Renal pelvis (tissue), 1 donor: ENCODE measurements at regions not wholly inside any gene's neighbourhood (a gene's known extent, or its start where the extent isn't known, plus 50 kb on each side); places are given as distances from the start of the nearest gene placed in this dataset.
"Not testable (repeated sequence)": the region's sequence is repeated elsewhere in the genome, so short reads cannot be mapped to it uniquely, and the experiment has no call there.

Experiments used
- DNase-seq: peaks from one replicate; pipeline ENCODE4 v3.0.0-alpha.2; 2013

- peak; percentile 46 for DNase-seq
Measured at GRCh38 chr3:28575746-28576613, 227.4 kb upstream of the AZI2 start.

GRCh38 chr3:28576614-28577200, 228.1 kb upstream of the AZI2 start:
- DNase-seq, result no peak

GRCh38 chr3:28577941-28578500, 229.4 kb upstream of the AZI2 start:
- no peak for DNase-seq

GRCh38 chr3:28586325-28586724, 237.7 kb upstream of the AZI2 start:
- DNase-seq, result no peak

GRCh38 chr3:28587723-28588122, 239.1 kb upstream of the AZI2 start:
- no peak for DNase-seq

GRCh38 chr3:28590216-28590615, 241.6 kb upstream of the AZI2 start:
- DNase-seq, result no peak

- no peak for DNase-seq
Measured at GRCh38 chr3:28590860-28591259, 242.2 kb upstream of the AZI2 start.

- DNase-seq, result no peak
Measured at GRCh38 chr3:28595372-28595771, 246.7 kb upstream of the AZI2 start.

GRCh38 chr3:28597452-28597851, 248.8 kb upstream of the AZI2 start:
- no peak for DNase-seq

- no peak for DNase-seq
Measured at GRCh38 chr3:28598165-28598564, 249.5 kb upstream of the AZI2 start.

GRCh38 chr3:28601291-28601690, 252.7 kb upstream of the AZI2 start:
- no peak for DNase-seq

GRCh38 chr3:28606283-28606682, 257.7 kb upstream of the AZI2 start:
- DNase-seq, result no peak

- no peak for DNase-seq
Measured at GRCh38 chr3:28612232-28612631, 263.6 kb upstream of the AZI2 start.

- no peak for DNase-seq
Measured at GRCh38 chr3:28613511-28614106, 265.0 kb upstream of the AZI2 start.

GRCh38 chr3:28615071-28615470, 266.4 kb upstream of the AZI2 start:
- no peak for DNase-seq

GRCh38 chr3:28615971-28616370, 267.3 kb upstream of the AZI2 start:
- no peak for DNase-seq

- no peak for DNase-seq
Measured at GRCh38 chr3:28617821-28618220, 269.2 kb upstream of the AZI2 start.

- DNase-seq, result no peak
Measured at GRCh38 chr3:28623106-28623505, 274.5 kb upstream of the AZI2 start.

- DNase-seq, result no peak
Measured at GRCh38 chr3:28624084-28624483, 275.5 kb upstream of the AZI2 start.

- DNase-seq, result not testable (repeated sequence)
Measured at GRCh38 chr3:28627843-28628242, 279.2 kb upstream of the AZI2 start.

GRCh38 chr3:28634019-28634418, 285.4 kb upstream of the AZI2 start:
- DNase-seq, result no peak

GRCh38 chr3:28637742-28638141, 289.1 kb upstream of the AZI2 start:
- no peak for DNase-seq

- no peak for DNase-seq
Measured at GRCh38 chr3:28645149-28645548, 296.5 kb upstream of the AZI2 start.
